ENCODE measurements at regions not wholly inside any gene's neighbourhood (a gene's known extent, or its start where the extent isn't known, plus 50 kb on each side); places are given as distances from the start of the nearest gene placed in this dataset.

- no peaks in the 10 kb centered on the region for H3K36me3 Mint-ChIP-seq (ENCODE audit: insufficient read depth)
- no peaks in the 10 kb centered on the region for H3K4me1 Mint-ChIP-seq (ENCODE audit: low read depth)
- ATAC-seq (no peak), DNase-seq (no peak)
- peaks cover 2% of the 10 kb centered on the region for H3K27me3 Mint-ChIP-seq (ENCODE audit: low read depth)
- no peak overlapping the region for H3K4me3 Mint-ChIP-seq
- H3K9me3 Mint-ChIP-seq = no peaks in the 10 kb centered on the region
Observed at GRCh38 chr20:48102076-48102787, 317.0 kb upstream of the SULF2 start.

GRCh38 chr20:48100483-48100882 is 315.2 kb upstream of the SULF2 start:
- H3K9me3 Mint-ChIP-seq = no peaks in the 10 kb centered on the region
- no peak overlapping the region for H3K4me3 Mint-ChIP-seq
- DNase-seq = no peak
- H3K36me3 Mint-ChIP-seq (ENCODE audit: insufficient read depth) = no peaks in the 10 kb centered on the region
- H3K4me1 Mint-ChIP-seq (ENCODE audit: low read depth) = no peaks in the 10 kb centered on the region
- H3K27me3 Mint-ChIP-seq (ENCODE audit: low read depth) = peaks cover 2% of the 10 kb centered on the region
- no peak for ATAC-seq

GRCh38 chr20:48098866-48099265 is 313.6 kb upstream of the SULF2 start:
- DNase-seq = no peak
- Mint-ChIP-seq H3K4me1 (ENCODE audit: low read depth) (no peaks in the 10 kb centered on the region), H3K9me3 (no peaks in the 10 kb centered on the region), H3K36me3 (ENCODE audit: insufficient read depth) (no peaks in the 10 kb centered on the region), H3K4me3 (no peak overlapping the region), H3K27me3 (ENCODE audit: low read depth) (peaks cover 2% of the 10 kb centered on the region)
- no peak for ATAC-seq

DNA sequence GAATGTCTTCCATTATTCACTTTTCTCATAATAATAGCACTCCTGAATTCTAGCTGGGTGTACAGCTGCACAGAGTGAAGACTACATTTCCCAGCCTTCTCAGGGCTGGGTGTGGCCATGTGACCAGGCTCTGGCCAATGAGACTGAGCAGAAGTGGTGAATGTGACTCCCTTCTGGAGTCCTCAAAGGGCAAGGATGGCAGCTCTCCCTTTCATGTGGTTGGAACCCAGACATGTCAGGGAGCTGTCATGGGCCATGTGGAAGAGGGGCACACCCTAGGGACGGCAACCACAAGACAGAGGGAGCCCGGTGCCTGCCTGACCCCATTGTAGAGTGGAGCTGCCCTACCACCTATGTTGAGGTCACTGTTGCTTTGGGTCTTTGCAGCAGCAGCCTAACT is 312.8 kb upstream of the SULF2 start:
- H3K4me3 Mint-ChIP-seq = no peak overlapping the region
- no peaks in the 10 kb centered on the region for H3K36me3 Mint-ChIP-seq (ENCODE audit: insufficient read depth)
- H3K9me3 Mint-ChIP-seq = no peaks in the 10 kb centered on the region
- DNase-seq (no peak), ATAC-seq (no peak)
- H3K27me3 Mint-ChIP-seq (ENCODE audit: low read depth) = peaks cover 4% of the 10 kb centered on the region
- H3K4me1 Mint-ChIP-seq (ENCODE audit: low read depth) = no peaks in the 10 kb centered on the region

GRCh38 chr20:48096957-48097890 is 311.9 kb upstream of the SULF2 start:
- Mint-ChIP-seq H3K4me3 (no peak overlapping the region), H3K4me1 (ENCODE audit: low read depth) (no peaks in the 10 kb centered on the region), H3K36me3 (ENCODE audit: insufficient read depth) (no peaks in the 10 kb centered on the region), H3K27me3 (ENCODE audit: low read depth) (peaks cover 4% of the 10 kb centered on the region), H3K9me3 (no peaks in the 10 kb centered on the region)
- ATAC-seq (no peak), DNase-seq (no peak)

- Mint-ChIP-seq H3K4me3 (no peak overlapping the region), H3K4me1 (ENCODE audit: low read depth) (no peaks in the 10 kb centered on the region), H3K27me3 (ENCODE audit: low read depth) (peaks cover 6% of the 10 kb centered on the region), H3K36me3 (ENCODE audit: insufficient read depth) (no peaks in the 10 kb centered on the region), H3K9me3 (no peaks in the 10 kb centered on the region)
- no peak for DNase-seq
- no peak for ATAC-seq
Observed at GRCh38 chr20:48096212-48096875, 311.1 kb upstream of the SULF2 start.

- no peak for DNase-seq
- Mint-ChIP-seq H3K27me3 (ENCODE audit: low read depth) (peaks cover 8% of the 10 kb centered on the region), H3K4me1 (ENCODE audit: low read depth) (no peaks in the 10 kb centered on the region), H3K36me3 (ENCODE audit: insufficient read depth) (no peaks in the 10 kb centered on the region), H3K4me3 (no peak overlapping the region), H3K9me3 (no peaks in the 10 kb centered on the region)
- ATAC-seq = no peak
Observed at GRCh38 chr20:48094944-48095343, 309.7 kb upstream of the SULF2 start.

- ATAC-seq = no peak
- Mint-ChIP-seq H3K4me1 (ENCODE audit: low read depth) (no peaks in the 10 kb centered on the region), H3K9me3 (no peaks in the 10 kb centered on the region), H3K27me3 (ENCODE audit: low read depth) (peaks cover 14% of the 10 kb centered on the region), H3K4me3 (no peak overlapping the region), H3K36me3 (ENCODE audit: insufficient read depth) (no peaks in the 10 kb centered on the region)
- DNase-seq = no peak
Observed at GRCh38 chr20:48094196-48094749, 309.0 kb upstream of the SULF2 start.

GRCh38 chr20:48092596-48093280 is 307.5 kb upstream of the SULF2 start:
- H3K9me3 Mint-ChIP-seq = no peaks in the 10 kb centered on the region
- H3K4me3 Mint-ChIP-seq = no peak overlapping the region
- peaks cover 17% of the 10 kb centered on the region for H3K27me3 Mint-ChIP-seq (ENCODE audit: low read depth)
- H3K36me3 Mint-ChIP-seq (ENCODE audit: insufficient read depth) = no peaks in the 10 kb centered on the region
- no peaks in the 10 kb centered on the region for H3K4me1 Mint-ChIP-seq (ENCODE audit: low read depth)
- ATAC-seq (no peak), DNase-seq (no peak)

GRCh38 chr20:48090784-48091183 is 305.5 kb upstream of the SULF2 start:
- DNase-seq (no peak), ATAC-seq (no peak)
- Mint-ChIP-seq H3K4me1 (ENCODE audit: low read depth) (no peaks in the 10 kb centered on the region), H3K4me3 (no peak overlapping the region), H3K9me3 (no peaks in the 10 kb centered on the region), H3K27me3 (ENCODE audit: low read depth) (peaks cover 17% of the 10 kb centered on the region), H3K36me3 (ENCODE audit: insufficient read depth) (no peaks in the 10 kb centered on the region)

- no peaks in the 10 kb centered on the region for H3K4me1 Mint-ChIP-seq (ENCODE audit: low read depth)
- H3K4me3 Mint-ChIP-seq = no peak overlapping the region
- H3K9me3 Mint-ChIP-seq = no peaks in the 10 kb centered on the region
- H3K36me3 Mint-ChIP-seq (ENCODE audit: insufficient read depth) = no peaks in the 10 kb centered on the region
- peaks cover 17% of the 10 kb centered on the region for H3K27me3 Mint-ChIP-seq (ENCODE audit: low read depth)
- DNase-seq (no peak), ATAC-seq (no peak)
Observed at GRCh38 chr20:48090314-48090713, 305.0 kb upstream of the SULF2 start.

- Mint-ChIP-seq H3K4me3 (no peak overlapping the region), H3K36me3 (ENCODE audit: insufficient read depth) (no peaks in the 10 kb centered on the region), H3K9me3 (no peaks in the 10 kb centered on the region), H3K4me1 (ENCODE audit: low read depth) (no peaks in the 10 kb centered on the region), H3K27me3 (ENCODE audit: low read depth) (peaks cover 26% of the 10 kb centered on the region)
- ATAC-seq (no peak), DNase-seq (no peak)
Observed at GRCh38 chr20:48080583-48080982, 295.3 kb upstream of the SULF2 start.

GRCh38 chr20:48079028-48079427 is 293.7 kb upstream of the SULF2 start:
- DNase-seq (no peak), ATAC-seq (no peak)
- Mint-ChIP-seq H3K4me1 (ENCODE audit: low read depth) (no peaks in the 10 kb centered on the region), H3K9me3 (no peaks in the 10 kb centered on the region), H3K36me3 (ENCODE audit: insufficient read depth) (no peaks in the 10 kb centered on the region), H3K27me3 (ENCODE audit: low read depth) (peaks cover 29% of the 10 kb centered on the region), H3K4me3 (no peak overlapping the region)

- peaks cover 28% of the 10 kb centered on the region for H3K27me3 Mint-ChIP-seq (ENCODE audit: low read depth)
- no peak for ATAC-seq
- DNase-seq = no peak
- no peak overlapping the region for H3K4me3 Mint-ChIP-seq
- no peaks in the 10 kb centered on the region for H3K4me1 Mint-ChIP-seq (ENCODE audit: low read depth)
- no peaks in the 10 kb centered on the region for H3K9me3 Mint-ChIP-seq
- no peaks in the 10 kb centered on the region for H3K36me3 Mint-ChIP-seq (ENCODE audit: insufficient read depth)
Observed at GRCh38 chr20:48076747-48077146, 291.5 kb upstream of the SULF2 start.
